ENCODE measurements at regions not wholly inside any gene's neighbourhood (a gene's known extent, or its start where the extent isn't known, plus 50 kb on each side); places are given as distances from the start of the nearest gene placed in this dataset.

- no peak overlapping the region for H3K4me3 ChIP-seq (replicated peaks; ENCODE audit: low read depth, low read length)
- TF ChIP-seq, protein P1, sequence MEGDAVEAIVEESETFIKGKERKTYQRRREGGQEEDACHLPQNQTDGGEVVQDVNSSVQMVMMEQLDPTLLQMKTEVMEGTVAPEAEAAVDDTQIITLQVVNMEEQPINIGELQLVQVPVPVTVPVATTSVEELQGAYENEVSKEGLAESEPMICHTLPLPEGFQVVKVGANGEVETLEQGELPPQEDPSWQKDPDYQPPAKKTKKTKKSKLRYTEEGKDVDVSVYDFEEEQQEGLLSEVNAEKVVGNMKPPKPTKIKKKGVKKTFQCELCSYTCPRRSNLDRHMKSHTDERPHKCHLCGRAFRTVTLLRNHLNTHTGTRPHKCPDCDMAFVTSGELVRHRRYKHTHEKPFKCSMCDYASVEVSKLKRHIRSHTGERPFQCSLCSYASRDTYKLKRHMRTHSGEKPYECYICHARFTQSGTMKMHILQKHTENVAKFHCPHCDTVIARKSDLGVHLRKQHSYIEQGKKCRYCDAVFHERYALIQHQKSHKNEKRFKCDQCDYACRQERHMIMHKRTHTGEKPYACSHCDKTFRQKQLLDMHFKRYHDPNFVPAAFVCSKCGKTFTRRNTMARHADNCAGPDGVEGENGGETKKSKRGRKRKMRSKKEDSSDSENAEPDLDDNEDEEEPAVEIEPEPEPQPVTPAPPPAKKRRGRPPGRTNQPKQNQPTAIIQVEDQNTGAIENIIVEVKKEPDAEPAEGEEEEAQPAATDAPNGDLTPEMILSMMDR (IDR thresholded peaks at IDR 0.05; ENCODE audit: low read depth, low read length, missing control alignments) = no peak
- DNase-seq (ENCODE audit: extremely low read depth, low read depth) = no peak
Measured at GRCh38 chr12:105931762-105932570, 206.8 kb downstream of the NUAK1 start.

DNA sequence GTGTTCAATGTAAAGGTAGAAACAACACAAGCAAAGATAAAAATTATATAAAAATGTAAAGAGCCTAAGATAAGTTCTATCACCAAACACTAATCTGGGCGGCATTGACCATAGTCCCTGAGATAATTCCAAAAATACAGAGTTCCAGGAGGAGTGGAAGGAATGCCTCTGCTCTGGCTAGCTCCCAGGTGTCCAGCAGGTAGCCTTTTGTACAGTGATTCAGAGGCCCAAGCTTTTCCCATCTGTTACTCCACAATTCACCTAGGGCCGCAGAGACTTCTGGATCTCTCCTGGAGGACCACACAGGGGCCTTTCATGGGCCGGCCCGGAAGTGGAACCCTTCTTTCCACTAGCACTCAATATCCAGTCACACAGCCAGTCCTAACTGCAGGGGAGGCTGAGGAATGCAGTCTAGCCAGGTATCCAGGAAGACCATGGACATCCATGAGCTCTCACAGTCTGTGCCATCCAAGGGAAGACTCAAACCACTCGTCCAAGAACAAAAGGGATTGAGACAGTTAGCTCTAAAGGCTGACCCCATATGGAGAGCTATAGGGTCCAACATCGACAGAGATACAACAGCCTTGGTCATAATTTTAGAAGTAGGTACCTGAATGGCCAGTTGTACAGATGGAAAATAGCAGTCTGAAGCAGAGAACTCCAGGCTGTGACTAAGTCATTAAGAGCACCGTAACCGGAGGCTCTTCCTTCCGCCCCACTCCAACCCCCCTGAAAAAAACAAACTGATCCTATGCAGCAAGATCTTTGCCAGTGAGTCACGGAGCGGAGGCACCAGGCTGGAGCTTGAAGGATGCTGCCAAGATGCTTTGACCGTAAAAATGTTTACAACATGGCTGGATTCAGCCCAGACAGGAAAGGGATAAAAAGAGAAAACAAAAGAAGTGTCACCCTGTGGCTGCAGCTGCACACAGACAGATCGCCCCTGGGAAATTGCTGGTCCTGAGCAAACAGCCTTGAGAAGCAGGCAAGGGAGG is 204.8 kb downstream of the NUAK1 start:
- no peak overlapping the region for H3K4me3 ChIP-seq (replicated peaks; ENCODE audit: low read depth, low read length)
- peak; percentile 94 for DNase-seq (ENCODE audit: extremely low read depth, low read depth)
- TF ChIP-seq, protein P1 (IDR thresholded peaks at IDR 0.05; ENCODE audit: low read depth, low read length, missing control alignments) = no peak

DNA sequence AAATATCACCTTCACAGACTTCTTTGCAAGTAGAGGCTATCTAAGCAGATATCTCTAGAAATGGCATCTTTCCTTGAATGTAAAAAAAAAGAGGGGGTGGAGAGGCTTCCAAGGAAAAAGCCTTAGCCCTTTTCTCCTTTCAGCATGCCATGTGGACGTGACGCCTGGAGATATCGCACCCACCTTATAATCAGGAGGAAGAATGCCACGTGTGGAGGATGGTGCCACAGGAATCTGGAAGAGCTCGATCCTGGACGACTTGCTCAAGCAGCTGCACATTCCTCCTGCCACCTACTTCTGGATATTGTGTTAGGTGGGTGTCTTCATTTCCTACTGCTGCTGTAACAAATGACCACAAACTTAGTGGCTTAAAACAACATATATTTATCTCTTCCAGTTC is 203.6 kb downstream of the NUAK1 start:
- no peak for DNase-seq (ENCODE audit: extremely low read depth, low read depth)
- TF ChIP-seq, protein P1 (IDR thresholded peaks at IDR 0.05; ENCODE audit: low read depth, low read length, missing control alignments) = no peak
- H3K4me3 ChIP-seq (replicated peaks; ENCODE audit: low read depth, low read length) = no peak overlapping the region

DNA sequence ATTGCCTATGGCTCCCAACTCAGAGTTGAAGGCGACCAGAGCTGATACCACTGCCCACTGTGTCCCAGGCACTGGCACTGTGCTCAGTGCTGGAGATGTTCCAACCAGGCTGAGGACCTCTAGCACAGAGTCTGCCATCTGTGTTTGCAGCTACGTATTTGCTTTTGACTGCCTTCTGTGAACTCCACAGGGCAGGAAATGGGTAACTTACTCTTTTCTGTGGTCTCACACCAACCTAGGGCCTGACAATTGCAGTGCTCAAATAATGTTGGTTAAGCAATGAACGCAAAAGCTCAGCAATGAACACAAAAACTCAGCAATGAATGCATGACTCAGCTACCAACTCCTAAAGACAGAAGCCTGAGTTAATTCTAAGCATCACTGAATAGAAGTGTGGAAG is 202.8 kb downstream of the NUAK1 start:
- TF ChIP-seq, protein P1 (IDR thresholded peaks at IDR 0.05; ENCODE audit: low read depth, low read length, missing control alignments) = no peak
- DNase-seq (ENCODE audit: extremely low read depth, low read depth) = no peak

DNA sequence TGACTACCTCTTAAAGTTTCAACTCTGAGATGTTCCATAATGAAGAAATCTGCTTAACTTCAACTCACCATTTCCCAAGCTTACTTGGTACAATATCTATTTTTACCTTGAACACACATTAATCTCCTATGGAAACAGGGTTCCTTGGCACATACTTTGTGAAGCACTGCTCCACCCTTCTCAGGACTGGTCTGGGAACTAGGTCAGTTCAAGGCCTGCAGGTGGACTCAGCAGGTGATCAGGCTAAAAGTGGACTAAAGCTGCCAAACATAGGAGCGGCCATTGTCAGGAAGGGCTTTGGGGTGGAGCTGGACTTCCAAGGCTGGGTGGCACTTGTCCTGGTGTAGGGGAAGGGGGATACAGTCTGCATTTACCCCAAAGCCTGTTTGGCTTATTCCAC is 202.3 kb downstream of the NUAK1 start:
- DNase-seq (ENCODE audit: extremely low read depth, low read depth) = no peak
- TF ChIP-seq, protein P1 (IDR thresholded peaks at IDR 0.05; ENCODE audit: low read depth, low read length, missing control alignments) = no peak
- no peak overlapping the region for H3K4me3 ChIP-seq (replicated peaks; ENCODE audit: low read depth, low read length)

More for the DNA sequence above, 202.8 kb downstream of the NUAK1 start:
- no peak overlapping the region for H3K4me3 ChIP-seq (replicated peaks; ENCODE audit: low read depth, low read length)

- H3K4me3 ChIP-seq (replicated peaks; ENCODE audit: low read depth, low read length) = no peak overlapping the region
- TF ChIP-seq, protein P1 (IDR thresholded peaks at IDR 0.05; ENCODE audit: low read depth, low read length, missing control alignments) = no peak
- DNase-seq (ENCODE audit: extremely low read depth, low read depth) = no peak
Measured at GRCh38 chr12:105937009-105937408, 201.7 kb downstream of the NUAK1 start.
